K562 (cell line): ENCODE measurements at regions not wholly inside any gene's neighbourhood (a gene's known extent, or its start where the extent isn't known, plus 50 kb on each side); places are given as distances from the start of the nearest gene placed in this dataset.

ENCODE experiments used
- ATAC-seq: fragments of 200-7000 bp; cut with Tn5 transposase; 3 replicates; pipeline ENCODE4 v1.9.1; 2020; ENCODE audit warnings: moderate library complexity
- BruUV-seq: library from RNA; stranded (reverse); fragments of 400-500 nt; replicated peaks from 2 replicates; lab custom pipeline; 2021; lab: Mats Ljungman, UMichigan
- CTCF ChIA-PET: fragments of 300-600 bp; formaldehyde crosslinking; extraction: SDS; loops from one replicate; lab custom pipeline; 2021; ENCODE audit warnings: low intra/inter-chr PET ratio; lab: Yijun Ruan, JAX
- POLR2A ChIA-PET: fragments of 300-600, 350-650 bp; sonication (Branson Sonifier 250); formaldehyde crosslinking; extraction: SDS; loops from one replicate; lab custom pipeline; 2021; ENCODE audit warnings: antibody characterized with exemption, inconsistent platforms; lab: Yijun Ruan, JAX
- DNase-seq, 4 experiments: peaks; one replicate each; pipeline versions ENCODE4 v3.0.0 to v3.0.0-alpha.2; 2011 to 2018; ENCODE audit warnings: low spot score in 3 of 4, mixed read lengths in 3 of 4; ENCODE audit errors: extremely low read depth in 1 of 4
- FAIRE-seq: peaks from 2 replicates; lab custom pipeline; 2011; peaks lifted over from hg19 to GRCh38; lab: Jason Lieb, UNC
- H2AFZ ChIP-seq: 2 replicates; pipeline ENCODE4 v1.6.0; 2011; ENCODE audit warnings: low read depth, low read length, control low read depth, inconsistent platforms
- H3K27ac ChIP-seq: fragments of 200-600 bp; 3 replicates; pipeline ENCODE4 v1.8.0; 2011; ENCODE audit warnings: low read depth, mild to moderate bottlenecking, control low read depth, inconsistent platforms, low read length, moderate library complexity, mixed read lengths; ENCODE audit errors: extremely low read depth
- H3K27me3 ChIP-seq, 2 experiments: fragments of 300-600 bp in 1 of 2; 2 replicates in 1 of 2; 3 replicates in 1 of 2; pipeline versions ENCODE4 v1.6.0 to v1.8.0; 2011; ENCODE audit warnings: inconsistent platforms in 2 of 2, low read length in 2 of 2, mild to moderate bottlenecking in 1 of 2, mixed read lengths in 1 of 2, moderate library complexity in 1 of 2; ENCODE audit not compliant: control insufficient read depth in 2 of 2, insufficient read depth in 2 of 2
- H3K36me3 ChIP-seq: fragments of 300-600 bp; 3 replicates; pipeline ENCODE4 v1.8.0; 2011; ENCODE audit warnings: mild to moderate bottlenecking, low read length, inconsistent platforms; ENCODE audit not compliant: control insufficient read depth, insufficient read depth
- H3K4me1 ChIP-seq, 2 experiments: fragments of 200-600 bp in 1 of 2; replicated peaks in 1 of 2; 2 replicates in 1 of 2; 3 replicates in 1 of 2; pipeline versions ENCODE4 v1.5.1 to v1.8.0; 2011; ENCODE audit warnings: inconsistent platforms in 2 of 2, low read length in 2 of 2, mild to moderate bottlenecking in 1 of 2, mixed read lengths in 1 of 2, moderate library complexity in 1 of 2; ENCODE audit not compliant: control insufficient read depth in 2 of 2, insufficient read depth in 2 of 2
- H3K4me2 ChIP-seq: 2 replicates; pipeline ENCODE4 v1.6.1; 2011; ENCODE audit warnings: low read length, control low read depth, inconsistent platforms, mixed read lengths; ENCODE audit not compliant: insufficient read depth
- H3K4me3 ChIP-seq: fragments of 200-600 bp; sonication (generic), shearing (Covaris generic); 2 replicates; pipeline ENCODE4 v1.5.1; 2016; ENCODE audit warnings: control low read depth, inconsistent platforms
- H3K79me2 ChIP-seq: fragments of 200-600 bp; 3 replicates; pipeline ENCODE4 v1.8.0; 2011; ENCODE audit warnings: low read length, inconsistent platforms; ENCODE audit not compliant: control insufficient read depth, insufficient read depth
- H3K9ac ChIP-seq, 2 experiments: 2 replicates each; pipeline versions ENCODE4 v1.6.0 to v1.6.1; 2011; ENCODE audit warnings: low read depth in 2 of 2, low read length in 2 of 2, control low read depth in 1 of 2, inconsistent platforms in 1 of 2, mild to moderate bottlenecking in 1 of 2, mixed read lengths in 1 of 2; ENCODE audit not compliant: insufficient read depth in 1 of 2
- H3K9me1 ChIP-seq: one replicate; pipeline ENCODE4 v1.6.0; 2011; ENCODE audit warnings: inconsistent platforms, mild to moderate bottlenecking, low read length, moderate library complexity; ENCODE audit not compliant: control insufficient read depth, insufficient read depth
- H3K9me3 ChIP-seq: replicated peaks from 2 replicates; pipeline ENCODE4 v1.5.1; 2011; ENCODE audit warnings: low read depth, low read length, inconsistent platforms; ENCODE audit not compliant: control insufficient read depth, insufficient read depth
- H4K20me1 ChIP-seq: replicated peaks from 2 replicates; pipeline ENCODE4 v1.6.1; 2011; ENCODE audit warnings: low read length, inconsistent platforms, mixed read lengths; ENCODE audit not compliant: control insufficient read depth, insufficient read depth
- ESRRB ChIP-seq: fragments of 250-450 bp; sonication (Bioruptor Pico); IDR thresholded peaks from 2 replicates; pipeline ENCODE4 v1.5.0; 2020; ENCODE audit warnings: mild to moderate bottlenecking, moderate library complexity, borderline replicate concordance
- FUS ChIP-seq: fragments of 200-400 bp; formaldehyde crosslinking; optimal IDR thresholded peaks from 2 replicates; pipeline ENCODE3; 2017; ENCODE audit warnings: low read depth, low read length
- GTF2E2 ChIP-seq: fragments of 200-800 bp; sonication (Bioruptor generic); IDR thresholded peaks from 2 replicates; pipeline ENCODE4 v1.6.1; 2016; ENCODE audit warnings: missing genetic modification characterization, missing compliant biosample characterization
- MIER1 ChIP-seq: fragments of 450-650 bp; IDR thresholded peaks from 2 replicates; pipeline ENCODE4 v1.6.1; 2016; ENCODE audit warnings: antibody characterized with exemption, mild to moderate bottlenecking, low read depth
- POLR2A ChIP-seq: fragments of 450-650 bp; conservative IDR thresholded peaks from 2 replicates; pipeline ENCODE4 v1.6.1; 2016
- RBM14 ChIP-seq: fragments of 200-400 bp; formaldehyde crosslinking; IDR thresholded peaks from 2 replicates; pipeline ENCODE4 v1.6.1; 2018; ENCODE audit warnings: low read depth, mild to moderate bottlenecking, low read length, moderate library complexity, borderline replicate concordance; ENCODE audit not compliant: insufficient read depth
- RCOR1 ChIP-seq, 2 experiments: IDR thresholded peaks; 2 replicates each; pipeline ENCODE4 v1.6.1; 2012; ENCODE audit warnings: low read depth in 2 of 2, low read length in 2 of 2, borderline replicate concordance in 1 of 2, improper control_type of control experiment in 1 of 2
- SMARCA5 ChIP-seq: fragments of 450-650 bp; IDR thresholded peaks from 2 replicates; pipeline ENCODE4 v1.6.1; 2016
- SP2 ChIP-seq: IDR thresholded peaks from 2 replicates; pipeline ENCODE4 v1.6.1; 2011; ENCODE audit warnings: mild to moderate bottlenecking, low read depth, low read length, moderate library complexity; ENCODE audit not compliant: poor library complexity, severe bottlenecking; ENCODE audit errors: extremely low read depth
- ZC3H11A ChIP-seq: IDR thresholded peaks from 2 replicates; pipeline ENCODE4 v1.6.1; 2012; ENCODE audit warnings: low read depth, low read length, improper control_type of control experiment
- ZEB2 ChIP-seq: fragments of 450-650 bp; IDR thresholded peaks from 2 replicates; pipeline ENCODE4 v1.6.1; 2016
- ZNF41 ChIP-seq: fragments of 250-450 bp; sonication (Bioruptor Pico); conservative IDR thresholded peaks from 2 replicates; pipeline ENCODE4 v1.4.0; 2020; ENCODE audit warnings: mild to moderate bottlenecking
- ZNF75A ChIP-seq: fragments of 450-650 bp; formaldehyde crosslinking; IDR thresholded peaks from 2 replicates; pipeline ENCODE4 v1.4.0; 2020; ENCODE audit warnings: mild to moderate bottlenecking
- WGBS: fragments of 100-300 bp; shearing (Covaris generic); methylation state at CpG from one replicate; pipeline ENCODE4 v1.1.6; 2016; ENCODE audit warnings: low coverage, mixed read lengths; ENCODE audit not compliant: insufficient coverage; ENCODE audit errors: missing lambda C conversion rate; 5-methylcytosine and 5-hydroxymethylcytosine counted together
- in situ Hi-C: fragments of 300-500 bp; cut with MboI; formaldehyde crosslinking; loops from 4 replicates; pipeline ENCODE4 v1.15.0; 2018; ENCODE audit warnings: inconsistent platforms, mixed read lengths
- intact Hi-C: fragments of 100-400 bp; cut with micrococcal nuclease; formaldehyde crosslinking; loops from 2 replicates; pipeline ENCODE4 v1.14.2; 2022
- TF ChIP-seq, protein P1 (sequence below): fragments of 200-800 bp; sonication (Bioruptor generic); IDR thresholded peaks from 2 replicates; pipeline ENCODE4 v1.6.1; 2017; ENCODE audit warnings: missing genetic modification characterization, missing compliant biosample characterization
- TF ChIP-seq, protein P2 (sequence below): fragments of 450-650 bp; IDR thresholded peaks from 2 replicates; pipeline ENCODE4 v1.6.1; 2016; ENCODE audit warnings: mild to moderate bottlenecking
- TF ChIP-seq, protein P3 (sequence below): fragments of 150-350 bp; conservative IDR thresholded peaks from 2 replicates; pipeline ENCODE4 v1.6.1; 2014; ENCODE audit warnings: low read length

DNA sequence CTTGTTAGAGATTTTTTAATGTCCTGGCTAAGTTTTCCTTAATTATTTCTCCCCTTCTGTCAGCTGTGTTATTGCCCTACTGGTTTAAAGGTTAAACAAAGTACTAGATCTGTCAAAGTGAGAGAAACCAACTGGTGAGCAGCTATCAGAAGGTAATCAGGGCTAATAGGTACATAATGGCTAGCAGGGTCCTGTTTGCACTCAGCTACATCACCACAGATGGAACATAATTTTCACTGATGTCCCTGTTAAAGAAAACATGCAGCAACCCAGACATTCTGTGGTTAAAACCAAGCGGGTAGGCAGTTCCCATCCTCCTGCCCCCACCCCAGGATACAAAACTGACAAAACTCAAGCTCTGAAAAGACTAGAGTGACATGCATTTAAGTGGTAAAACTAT lies 473.9 kb downstream of the NR2F1-AS1 start:
- POLR2A ChIA-PET, result no interaction called here
- H4K20me1 ChIP-seq, result no peaks in the 10 kb centered on the region
- H2AFZ ChIP-seq, result no peak overlapping the region
- ATAC-seq (no peak), FAIRE-seq (no peak), DNase-seq (no peak)
- CTCF ChIA-PET, result no interaction called here
- in situ Hi-C loops, result no loop called here
- TF ChIP-seq POLR2A, result no peak
- TF ChIP-seq, protein P1, sequence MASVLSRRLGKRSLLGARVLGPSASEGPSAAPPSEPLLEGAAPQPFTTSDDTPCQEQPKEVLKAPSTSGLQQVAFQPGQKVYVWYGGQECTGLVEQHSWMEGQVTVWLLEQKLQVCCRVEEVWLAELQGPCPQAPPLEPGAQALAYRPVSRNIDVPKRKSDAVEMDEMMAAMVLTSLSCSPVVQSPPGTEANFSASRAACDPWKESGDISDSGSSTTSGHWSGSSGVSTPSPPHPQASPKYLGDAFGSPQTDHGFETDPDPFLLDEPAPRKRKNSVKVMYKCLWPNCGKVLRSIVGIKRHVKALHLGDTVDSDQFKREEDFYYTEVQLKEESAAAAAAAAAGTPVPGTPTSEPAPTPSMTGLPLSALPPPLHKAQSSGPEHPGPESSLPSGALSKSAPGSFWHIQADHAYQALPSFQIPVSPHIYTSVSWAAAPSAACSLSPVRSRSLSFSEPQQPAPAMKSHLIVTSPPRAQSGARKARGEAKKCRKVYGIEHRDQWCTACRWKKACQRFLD (CRISPR knock-in tag), result no peak
- TF ChIP-seq ZNF75A (CRISPR knock-in tag), result no peak
- TF ChIP-seq ZEB2, result no peak
- no peak for TF ChIP-seq SP2
- TF ChIP-seq, protein P2, sequence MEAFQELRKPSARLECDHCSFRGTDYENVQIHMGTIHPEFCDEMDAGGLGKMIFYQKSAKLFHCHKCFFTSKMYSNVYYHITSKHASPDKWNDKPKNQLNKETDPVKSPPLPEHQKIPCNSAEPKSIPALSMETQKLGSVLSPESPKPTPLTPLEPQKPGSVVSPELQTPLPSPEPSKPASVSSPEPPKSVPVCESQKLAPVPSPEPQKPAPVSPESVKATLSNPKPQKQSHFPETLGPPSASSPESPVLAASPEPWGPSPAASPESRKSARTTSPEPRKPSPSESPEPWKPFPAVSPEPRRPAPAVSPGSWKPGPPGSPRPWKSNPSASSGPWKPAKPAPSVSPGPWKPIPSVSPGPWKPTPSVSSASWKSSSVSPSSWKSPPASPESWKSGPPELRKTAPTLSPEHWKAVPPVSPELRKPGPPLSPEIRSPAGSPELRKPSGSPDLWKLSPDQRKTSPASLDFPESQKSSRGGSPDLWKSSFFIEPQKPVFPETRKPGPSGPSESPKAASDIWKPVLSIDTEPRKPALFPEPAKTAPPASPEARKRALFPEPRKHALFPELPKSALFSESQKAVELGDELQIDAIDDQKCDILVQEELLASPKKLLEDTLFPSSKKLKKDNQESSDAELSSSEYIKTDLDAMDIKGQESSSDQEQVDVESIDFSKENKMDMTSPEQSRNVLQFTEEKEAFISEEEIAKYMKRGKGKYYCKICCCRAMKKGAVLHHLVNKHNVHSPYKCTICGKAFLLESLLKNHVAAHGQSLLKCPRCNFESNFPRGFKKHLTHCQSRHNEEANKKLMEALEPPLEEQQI, result no peak
- TF ChIP-seq RCOR1 (IDR thresholded peaks at IDR 0.05; ENCODE audit: borderline replicate concordance in 1 of 2, low read depth in 2 of 2, low read length in 2 of 2), result no peak
- TF ChIP-seq MIER1, result no peak
- TF ChIP-seq, protein P3, sequence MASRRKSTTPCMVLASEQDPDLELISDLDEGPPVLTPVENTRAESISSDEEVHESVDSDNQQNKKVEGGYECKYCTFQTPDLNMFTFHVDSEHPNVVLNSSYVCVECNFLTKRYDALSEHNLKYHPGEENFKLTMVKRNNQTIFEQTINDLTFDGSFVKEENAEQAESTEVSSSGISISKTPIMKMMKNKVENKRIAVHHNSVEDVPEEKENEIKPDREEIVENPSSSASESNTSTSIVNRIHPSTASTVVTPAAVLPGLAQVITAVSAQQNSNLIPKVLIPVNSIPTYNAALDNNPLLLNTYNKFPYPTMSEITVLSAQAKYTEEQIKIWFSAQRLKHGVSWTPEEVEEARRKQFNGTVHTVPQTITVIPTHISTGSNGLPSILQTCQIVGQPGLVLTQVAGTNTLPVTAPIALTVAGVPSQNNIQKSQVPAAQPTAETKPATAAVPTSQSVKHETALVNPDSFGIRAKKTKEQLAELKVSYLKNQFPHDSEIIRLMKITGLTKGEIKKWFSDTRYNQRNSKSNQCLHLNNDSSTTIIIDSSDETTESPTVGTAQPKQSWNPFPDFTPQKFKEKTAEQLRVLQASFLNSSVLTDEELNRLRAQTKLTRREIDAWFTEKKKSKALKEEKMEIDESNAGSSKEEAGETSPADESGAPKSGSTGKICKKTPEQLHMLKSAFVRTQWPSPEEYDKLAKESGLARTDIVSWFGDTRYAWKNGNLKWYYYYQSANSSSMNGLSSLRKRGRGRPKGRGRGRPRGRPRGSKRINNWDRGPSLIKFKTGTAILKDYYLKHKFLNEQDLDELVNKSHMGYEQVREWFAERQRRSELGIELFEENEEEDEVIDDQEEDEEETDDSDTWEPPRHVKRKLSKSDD, result no peak
- TF ChIP-seq ESRRB (CRISPR knock-in tag), result no peak
- TF ChIP-seq ZNF41 (CRISPR knock-in tag), result no peak
- no peak for TF ChIP-seq FUS
- TF ChIP-seq SMARCA5, result no peak
- no peak for TF ChIP-seq ZC3H11A
- TF ChIP-seq GTF2E2 (tag), result no peak
- TF ChIP-seq RBM14, result no peak
- H3K4me1 ChIP-seq, result no peaks in the 10 kb centered on the region
- H3K9ac ChIP-seq, result no peak overlapping the region
- intact Hi-C loops, result no loop called here
- no peaks in the 10 kb centered on the region for H3K79me2 ChIP-seq
- H3K4me3 ChIP-seq, result no peak overlapping the region
- peaks cover 1% of the 10 kb centered on the region; the same call in 1 of the 2 replicates for H3K9me3 ChIP-seq
- no peak overlapping the region for H3K27ac ChIP-seq
- no peaks in the 10 kb centered on the region for H3K9me1 ChIP-seq
- no TSS peak for BruUV-seq
- H3K4me2 ChIP-seq, result no peak overlapping the region
- no peaks in the 10 kb centered on the region for H3K36me3 ChIP-seq
- no peaks in the 10 kb centered on the region for H3K27me3 ChIP-seq
- WGBS, result 0% methylated on average over 1 of the region's 1 CpG
